Fibroblast of skin of abdomen (primary cell): ENCODE measurements at regions not wholly inside any gene's neighbourhood (a gene's known extent, or its start where the extent isn't known, plus 50 kb on each side); places are given as distances from the start of the nearest gene placed in this dataset.
"Not testable (repeated sequence)": the region's sequence is repeated elsewhere in the genome, so short reads cannot be mapped to it uniquely, and the experiment has no call there.

Experiments
- DNase-seq: peaks from one replicate; pipeline ENCODE4 v3.0.0-alpha.2; 2013

DNA sequence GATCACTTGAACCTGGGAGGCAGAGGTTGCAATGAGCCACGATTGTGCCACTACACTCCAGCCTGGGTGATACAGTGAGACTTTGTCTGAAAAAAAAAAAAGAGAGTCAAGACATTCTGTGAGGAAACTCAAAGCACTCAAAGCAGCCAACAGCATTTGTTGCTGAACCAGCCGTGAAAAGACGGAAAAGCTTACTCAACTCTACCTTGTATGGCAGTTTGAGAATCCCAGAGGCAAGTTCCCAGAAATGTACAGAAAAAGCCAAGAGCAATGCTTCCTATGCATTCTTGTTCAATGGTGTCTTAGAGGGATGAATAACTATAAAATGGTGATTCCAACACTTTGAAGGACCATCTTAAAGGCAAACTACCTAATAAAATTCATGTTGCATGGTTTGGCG is 170.2 kb downstream of the HSD17B3 start:
- no peak for DNase-seq

GRCh38 chr9:96130970-96131369 is 171.0 kb downstream of the HSD17B3 start:
- DNase-seq: no peak

- no peak for DNase-seq
Observed at GRCh38 chr9:96129747-96130146, 172.2 kb downstream of the HSD17B3 start.

DNA sequence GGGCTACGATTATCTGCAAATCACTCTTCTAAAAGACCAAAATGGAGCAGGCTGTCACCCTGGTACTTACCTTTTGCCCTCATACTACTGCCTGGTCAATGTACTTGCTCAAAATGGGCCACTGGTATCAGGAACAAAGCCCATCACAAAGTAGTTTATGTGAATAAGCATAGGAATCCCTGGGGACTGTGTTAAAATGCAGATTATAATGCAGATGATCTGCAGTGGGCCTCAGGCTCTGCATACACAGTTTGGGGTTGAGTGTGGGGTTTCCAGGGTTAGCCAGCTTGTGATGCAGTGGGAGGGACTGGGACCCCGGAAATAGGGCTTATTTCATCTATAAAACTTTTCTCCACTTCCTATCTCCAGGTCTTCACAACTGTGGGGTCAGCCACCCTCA is 173.1 kb downstream of the HSD17B3 start:
- DNase-seq: no peak

DNA sequence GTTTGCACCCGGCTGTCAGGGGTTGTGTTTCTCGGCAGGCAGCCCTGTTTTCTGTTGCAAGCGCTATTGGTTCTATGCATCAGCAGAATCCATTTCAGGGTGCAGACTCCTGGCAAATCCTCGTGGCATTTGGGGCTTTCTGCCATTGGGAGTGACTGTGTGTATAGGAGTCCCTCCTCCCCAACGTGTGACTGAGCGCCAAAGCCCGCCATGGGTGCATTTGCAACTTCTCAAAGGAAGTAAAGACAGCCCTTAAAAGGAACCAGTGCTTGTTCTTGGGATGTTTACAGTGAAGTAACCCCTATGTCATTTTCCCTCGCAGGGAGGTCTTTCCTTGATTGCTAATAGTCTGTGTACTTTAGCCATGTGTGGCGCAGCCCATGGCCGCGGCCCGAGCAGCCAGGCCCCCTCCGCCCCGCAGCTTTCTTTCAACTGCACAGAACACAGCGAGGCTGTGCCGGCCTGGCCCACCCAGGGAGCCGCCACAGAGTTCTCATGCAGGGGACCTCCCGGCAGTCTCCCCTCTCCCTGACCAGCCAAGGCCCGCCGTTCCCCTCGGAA is 175.6 kb downstream of the HSD17B3 start:
- peak; percentile 44 for DNase-seq

DNA sequence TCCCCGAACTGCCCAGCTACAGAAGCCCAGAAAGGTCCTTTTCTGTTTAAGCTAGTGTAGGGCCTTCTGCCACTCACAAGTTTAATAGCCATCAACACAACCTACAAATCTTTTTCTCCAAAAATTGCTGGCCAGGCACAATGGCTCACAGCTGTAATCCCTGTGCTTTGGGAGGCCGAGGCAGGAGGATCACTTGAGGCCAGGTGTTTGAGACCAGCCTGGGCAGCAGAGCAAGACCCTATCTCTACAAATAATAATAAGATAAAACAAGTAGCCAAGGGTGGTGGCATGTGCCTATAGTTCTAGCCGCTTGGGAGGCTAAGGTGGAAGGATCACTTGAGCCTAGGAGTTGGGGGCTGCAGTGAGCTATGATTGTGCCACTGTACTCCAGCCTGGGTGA is 176.4 kb downstream of the HSD17B3 start:
- no peak for DNase-seq

GRCh38 chr9:96122751-96123150 is 179.2 kb downstream of the HSD17B3 start:
- peak; percentile 86 for DNase-seq

DNA sequence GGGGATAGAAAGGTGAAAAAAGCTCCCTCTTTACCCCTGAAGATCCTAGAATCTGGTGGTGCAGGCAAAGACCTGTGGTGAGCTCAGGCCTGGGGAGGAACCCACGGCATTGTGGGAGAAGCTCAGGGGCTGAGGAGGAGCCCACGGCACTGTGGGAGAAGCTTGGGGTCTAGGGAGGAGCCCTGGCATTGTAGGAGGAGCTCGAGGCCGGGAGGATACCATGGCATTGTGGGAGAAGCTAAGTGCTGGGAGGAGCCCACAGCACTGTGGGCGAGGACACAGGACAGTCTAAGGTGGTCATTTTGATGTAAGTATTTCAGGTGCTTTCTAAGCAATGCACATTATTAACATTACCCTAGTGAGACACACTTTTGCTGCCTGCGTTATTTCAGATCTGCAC is 179.7 kb downstream of the HSD17B3 start:
- DNase-seq: no peak

- DNase-seq: peak; percentile 76
Observed at GRCh38 chr9:96121136-96121535, 180.8 kb downstream of the HSD17B3 start.

- no peak for DNase-seq
Observed at GRCh38 chr9:96117398-96118080, 184.4 kb downstream of the HSD17B3 start.

GRCh38 chr9:96116275-96117064 is 185.5 kb downstream of the HSD17B3 start:
- DNase-seq: no peak

- no peak for DNase-seq
Observed at GRCh38 chr9:96115836-96116235, 186.1 kb downstream of the HSD17B3 start.

DNA sequence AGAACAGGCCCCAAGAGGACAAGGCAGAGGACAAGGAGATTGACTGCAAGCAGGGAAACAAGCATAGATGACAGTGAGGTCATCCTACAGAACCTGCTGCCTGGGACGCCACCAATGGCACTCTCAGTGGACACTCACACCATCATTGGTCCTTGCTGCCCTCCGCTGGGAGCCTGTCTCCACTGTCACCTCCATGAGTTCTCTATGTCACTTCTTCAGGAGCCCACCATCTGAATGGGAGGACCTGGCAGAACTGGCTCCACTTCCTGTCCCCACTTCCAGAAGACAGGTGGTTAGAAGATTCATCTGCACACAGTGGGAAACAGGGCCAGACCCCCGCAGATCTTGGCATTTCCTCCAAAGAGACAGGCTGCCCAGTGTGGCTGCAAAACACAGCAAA is 188.9 kb downstream of the HSD17B3 start:
- no peak for DNase-seq

GRCh38 chr9:96109680-96110351 is 192.2 kb downstream of the HSD17B3 start:
- DNase-seq: peak; percentile 74

DNA sequence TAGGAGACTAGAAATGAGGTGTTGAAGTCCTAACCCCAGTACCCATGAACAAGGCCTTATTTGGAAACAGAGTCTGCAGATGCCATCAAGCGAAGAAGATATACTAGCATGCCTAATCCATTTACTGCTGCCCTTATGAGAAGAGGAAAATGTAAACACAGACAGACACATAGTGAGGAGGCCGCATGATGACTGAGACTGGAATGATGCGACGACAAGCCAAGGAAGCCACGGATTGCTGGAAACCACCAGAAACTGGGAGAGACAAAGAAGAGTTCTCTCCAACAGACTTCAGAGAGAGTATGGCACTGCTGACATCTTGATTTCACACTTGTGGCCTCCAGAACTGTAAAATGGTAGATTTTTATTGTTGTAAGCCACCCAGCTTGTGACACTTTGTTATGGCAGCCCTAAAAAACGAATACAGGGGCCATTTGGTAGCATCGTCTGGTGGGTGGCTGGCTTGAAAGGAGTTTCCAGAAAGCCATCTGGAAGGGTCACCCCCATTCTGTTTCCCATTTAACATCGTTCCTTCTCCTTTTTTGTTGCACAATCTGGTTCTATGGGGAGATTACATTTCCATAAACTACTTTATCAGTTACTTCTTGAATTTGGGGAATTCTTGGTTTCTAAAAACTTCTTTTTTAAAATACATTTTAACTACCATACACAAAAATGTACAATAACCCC is 193.1 kb downstream of the HSD17B3 start:
- DNase-seq: peak; percentile 75

GRCh38 chr9:96107436-96107835 is 194.5 kb downstream of the HSD17B3 start:
- DNase-seq: no peak

GRCh38 chr9:96100385-96101300 is 201.3 kb downstream of the HSD17B3 start:
- DNase-seq: peak; percentile 41

- DNase-seq: not testable (repeated sequence)
Observed at GRCh38 chr9:96090630-96091029, 211.3 kb downstream of the HSD17B3 start.

- no peak for DNase-seq
Observed at GRCh38 chr9:96089452-96090085, 212.4 kb downstream of the HSD17B3 start.

GRCh38 chr9:96088510-96088909 is 213.0 kb downstream of the ERCC6L2 start:
- no peak for DNase-seq
